ENCODE measurements at regions not wholly inside any gene's neighbourhood (a gene's known extent, or its start where the extent isn't known, plus 50 kb on each side); places are given as distances from the start of the nearest gene placed in this dataset.

GRCh38 chr10:113326160-113327111, 226.4 kb upstream of the HABP2 start:
- Histone ChIP-seq H3K36me3 (no peaks in the 10 kb centered on the region), H3K27me3 (no peaks in the 10 kb centered on the region), H3K4me1 (no peaks in the 10 kb centered on the region), H3K27ac (no peak overlapping the region), H3K9me3 (no peaks in the 10 kb centered on the region), H3K4me3 (replicated peaks in 1 of 3) (no peak overlapping the region)
- no peak for TF ChIP-seq CTCF (IDR thresholded peaks at IDR 0.05)
- no peak for TF ChIP-seq POLR2A (IDR thresholded peaks at IDR 0.05)
- intact Hi-C loops (cut with DNase I), result no loop called here
- DNase-seq, result peak; percentile 13 to 15
- WGBS, 2 donors, result 59 to 73% methylated on average over 5 of the region's 5 CpGs

GRCh38 chr10:113329121-113329596, 223.7 kb upstream of the HABP2 start:
- no peaks in the 10 kb centered on the region for H3K27me3 ChIP-seq
- intact Hi-C loops (cut with DNase I), result no loop called here
- no peak overlapping the region for H3K27ac ChIP-seq
- 44 to 73% methylated on average over 2 of the region's 2 CpGs for WGBS, 2 donors
- no peak overlapping the region for H3K4me3 ChIP-seq (replicated peaks in 1 of 3)
- no peak for DNase-seq
- no peaks in the 10 kb centered on the region for H3K9me3 ChIP-seq
- no peak for TF ChIP-seq POLR2A (IDR thresholded peaks at IDR 0.05)
- no peak for TF ChIP-seq CTCF (IDR thresholded peaks at IDR 0.05)
- no peaks in the 10 kb centered on the region for H3K36me3 ChIP-seq
- H3K4me1 ChIP-seq, result no peaks in the 10 kb centered on the region

GRCh38 chr10:113331961-113332360, 220.9 kb upstream of the HABP2 start:
- no peak for TF ChIP-seq CTCF (IDR thresholded peaks at IDR 0.05)
- TF ChIP-seq POLR2A (IDR thresholded peaks at IDR 0.05), result no peak
- no peak for DNase-seq
- Histone ChIP-seq H3K4me3 (replicated peaks in 1 of 3) (no peak overlapping the region), H3K27me3 (no peaks in the 10 kb centered on the region), H3K9me3 (no peaks in the 10 kb centered on the region), H3K27ac (no peak overlapping the region), H3K4me1 (no peaks in the 10 kb centered on the region), H3K36me3 (no peaks in the 10 kb centered on the region)
- WGBS, 2 donors, result 87 to 92% methylated on average over 3 of the region's 3 CpGs
- intact Hi-C loops (cut with DNase I), result no loop called here

GRCh38 chr10:113333313-113333712, 219.5 kb upstream of the HABP2 start:
- H3K27ac ChIP-seq, result no peak overlapping the region
- no peaks in the 10 kb centered on the region for H3K27me3 ChIP-seq
- intact Hi-C loops (cut with DNase I), result no loop called here
- no peaks in the 10 kb centered on the region for H3K4me1 ChIP-seq
- 87 to 91% methylated on average over 2 of the region's 2 CpGs for WGBS, 2 donors
- no peak for DNase-seq
- no peak for TF ChIP-seq CTCF (IDR thresholded peaks at IDR 0.05)
- TF ChIP-seq POLR2A (IDR thresholded peaks at IDR 0.05), result no peak
- H3K36me3 ChIP-seq, result no peaks in the 10 kb centered on the region
- no peak overlapping the region for H3K4me3 ChIP-seq (replicated peaks in 1 of 3)
- no peaks in the 10 kb centered on the region for H3K9me3 ChIP-seq

GRCh38 chr10:113335592-113335991, 217.3 kb upstream of the HABP2 start:
- TF ChIP-seq POLR2A (IDR thresholded peaks at IDR 0.05) (no peak), CTCF (IDR thresholded peaks at IDR 0.05) (no peak)
- Histone ChIP-seq H3K27ac (no peak overlapping the region), H3K9me3 (no peaks in the 10 kb centered on the region), H3K4me3 (replicated peaks in 1 of 3) (no peak overlapping the region), H3K27me3 (no peaks in the 10 kb centered on the region), H3K4me1 (no peaks in the 10 kb centered on the region), H3K36me3 (no peaks in the 10 kb centered on the region)
- 52 to 58% methylated on average over 2 of the region's 2 CpGs for whole genome bisulfite sequencing, 2 donors
- no peak for DNase-seq
- intact Hi-C loops (cut with DNase I), result no loop called here
